ENCODE measurements at regions not wholly inside any gene's neighbourhood (a gene's known extent, or its start where the extent isn't known, plus 50 kb on each side); places are given as distances from the start of the nearest gene placed in this dataset.
A peak's percentile ranks its signal among the peaks of the same experiment; 100 is the strongest.

- no peak for DNase-seq
- Histone ChIP-seq H3K4me1 (ENCODE audit: low read depth) (peaks cover 9% of the 10 kb centered on the region), H3K4me3 (no peak overlapping the region), H3K9me3 (no peaks in the 10 kb centered on the region), H3K36me3 (ENCODE audit: low read depth) (no peaks in the 10 kb centered on the region)
- intact Hi-C loops (cut with DNase I, micrococcal nuclease), result no loop called here
- TF ChIP-seq CTCF (IDR thresholded peaks at IDR 0.05), result no peak
- ATAC-seq, result peak; percentile 44
Observed at GRCh38 chr2:8605351-8606065, 76.3 kb upstream of the ID2 start.

- intact Hi-C loops (cut with DNase I, micrococcal nuclease), result no loop called here
- TF ChIP-seq CTCF (IDR thresholded peaks at IDR 0.05), result no peak
- H3K4me1 ChIP-seq (ENCODE audit: low read depth), result peaks cover 9% of the 10 kb centered on the region
- no peak for ATAC-seq
- DNase-seq, result no peak
- no peak overlapping the region for H3K4me3 ChIP-seq
- no peaks in the 10 kb centered on the region for H3K36me3 ChIP-seq (ENCODE audit: low read depth)
- H3K9me3 ChIP-seq, result no peaks in the 10 kb centered on the region
Observed at GRCh38 chr2:8606226-8606625, 75.6 kb upstream of the ID2 start.

- intact Hi-C loops (cut with DNase I, micrococcal nuclease), result no loop called here
- ATAC-seq, result no peak
- no peaks in the 10 kb centered on the region for H3K36me3 ChIP-seq (ENCODE audit: low read depth)
- no peak for DNase-seq
- no peak for TF ChIP-seq CTCF (IDR thresholded peaks at IDR 0.05)
- peaks cover 9% of the 10 kb centered on the region for H3K4me1 ChIP-seq (ENCODE audit: low read depth)
- H3K9me3 ChIP-seq, result no peaks in the 10 kb centered on the region
- H3K4me3 ChIP-seq, result no peak overlapping the region
Observed at GRCh38 chr2:8606649-8607550, 75.0 kb upstream of the ID2 start.

- Histone ChIP-seq H3K36me3 (ENCODE audit: low read depth) (no peaks in the 10 kb centered on the region), H3K4me3 (no peak overlapping the region), H3K9me3 (no peaks in the 10 kb centered on the region), H3K4me1 (ENCODE audit: low read depth) (peaks cover 9% of the 10 kb centered on the region)
- DNase-seq, result no peak
- intact Hi-C loops (cut with DNase I, micrococcal nuclease), result no loop called here
- peak; percentile 46 for ATAC-seq
- TF ChIP-seq CTCF (IDR thresholded peaks at IDR 0.05), result no peak
Observed at GRCh38 chr2:8607606-8608005, 74.2 kb upstream of the ID2 start.

- DNase-seq, result no peak
- intact Hi-C loops (cut with DNase I, micrococcal nuclease), result no loop called here
- no peak for TF ChIP-seq CTCF (IDR thresholded peaks at IDR 0.05)
- Histone ChIP-seq H3K4me1 (ENCODE audit: low read depth) (peaks cover 9% of the 10 kb centered on the region), H3K36me3 (ENCODE audit: low read depth) (no peaks in the 10 kb centered on the region), H3K4me3 (no peak overlapping the region), H3K9me3 (no peaks in the 10 kb centered on the region)
- no peak for ATAC-seq
Observed at GRCh38 chr2:8608411-8608954, 73.4 kb upstream of the ID2 start.

Measured in mucosa of descending colon (tissue), 3 donors.